ENCODE measurements at regions not wholly inside any gene's neighbourhood (a gene's known extent, or its start where the extent isn't known, plus 50 kb on each side); places are given as distances from the start of the nearest gene placed in this dataset.
A peak's percentile ranks its signal among the peaks of the same experiment; 100 is the strongest.

DNA sequence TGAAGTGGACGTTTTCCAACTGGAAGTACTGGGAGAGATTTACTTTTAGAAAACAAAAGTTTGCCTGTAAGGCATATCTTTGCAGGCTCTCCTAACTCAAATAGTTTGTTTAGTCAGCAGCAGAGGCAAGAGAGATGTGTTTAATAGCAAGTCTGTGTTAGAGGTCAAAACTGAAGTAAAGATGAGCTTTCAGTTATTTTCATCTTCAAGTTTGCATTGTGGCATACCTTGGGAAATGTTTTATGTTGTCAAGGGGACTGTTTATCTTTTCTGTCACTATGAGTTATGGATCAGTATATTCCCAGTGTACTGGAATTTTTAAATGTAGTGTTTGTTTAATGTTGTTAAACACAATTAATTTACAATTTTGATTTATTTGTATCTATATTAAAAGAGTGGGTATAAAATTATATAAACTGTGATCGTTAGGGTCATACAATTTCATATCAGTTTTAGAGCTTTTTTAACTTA lies 169.7 kb upstream of the PPP1R3A start:
- DNase-seq (no peak), ATAC-seq (no peak)
- WGBS, 2 donors, result 56 to 67% methylated on average over 2 of the region's 2 CpGs
- Histone ChIP-seq H3K27me3 (peaks cover 2 to 98% (median 77%) of the 10 kb centered on the region in 7 donors), H3K4me1 (peaks cover 0 to 35% (median 25%) of the 10 kb centered on the region in 9 donors), H3K27ac (no peak overlapping the region), H3K4me3 (peak overlapping the region in 5 of 10 donors; percentile 16 to 65 (median 60)), H3K36me3 (no peaks in the 10 kb centered on the region), H3K9me3 (no peaks in the 10 kb centered on the region)
- TF ChIP-seq, protein P1, sequence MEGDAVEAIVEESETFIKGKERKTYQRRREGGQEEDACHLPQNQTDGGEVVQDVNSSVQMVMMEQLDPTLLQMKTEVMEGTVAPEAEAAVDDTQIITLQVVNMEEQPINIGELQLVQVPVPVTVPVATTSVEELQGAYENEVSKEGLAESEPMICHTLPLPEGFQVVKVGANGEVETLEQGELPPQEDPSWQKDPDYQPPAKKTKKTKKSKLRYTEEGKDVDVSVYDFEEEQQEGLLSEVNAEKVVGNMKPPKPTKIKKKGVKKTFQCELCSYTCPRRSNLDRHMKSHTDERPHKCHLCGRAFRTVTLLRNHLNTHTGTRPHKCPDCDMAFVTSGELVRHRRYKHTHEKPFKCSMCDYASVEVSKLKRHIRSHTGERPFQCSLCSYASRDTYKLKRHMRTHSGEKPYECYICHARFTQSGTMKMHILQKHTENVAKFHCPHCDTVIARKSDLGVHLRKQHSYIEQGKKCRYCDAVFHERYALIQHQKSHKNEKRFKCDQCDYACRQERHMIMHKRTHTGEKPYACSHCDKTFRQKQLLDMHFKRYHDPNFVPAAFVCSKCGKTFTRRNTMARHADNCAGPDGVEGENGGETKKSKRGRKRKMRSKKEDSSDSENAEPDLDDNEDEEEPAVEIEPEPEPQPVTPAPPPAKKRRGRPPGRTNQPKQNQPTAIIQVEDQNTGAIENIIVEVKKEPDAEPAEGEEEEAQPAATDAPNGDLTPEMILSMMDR (IDR thresholded peaks at IDR 0.05), result no peak
- intact Hi-C loops (cut with DNase I), result loop anchor here in 4 of 10 donors (5.0 to 10.0 kb wide), 5 partner anchors 316 to 446 kb away; partner anchors contain the start of gene FOXP2 (in 1 of the 4)

GRCh38 chr7:114087653-114088469 lies 169.1 kb upstream of the PPP1R3A start:
- no peak overlapping the region for H3K27ac ChIP-seq
- TF ChIP-seq, protein P1 (IDR thresholded peaks at IDR 0.05), result no peak
- H3K4me3 ChIP-seq, result peak overlapping the region in 9 of 10 donors; percentile 16 to 65 (median 59)
- peaks cover 0 to 42% (median 26%) of the 10 kb centered on the region in 9 donors for H3K4me1 ChIP-seq
- no peaks in the 10 kb centered on the region for H3K9me3 ChIP-seq
- intact Hi-C loops (cut with DNase I), result loop anchor here in 4 of 10 donors (5.0 to 10.0 kb wide), 5 partner anchors 317 to 447 kb away; partner anchors contain the start of gene FOXP2 (in 1 of the 4)
- peaks cover 8 to 98% (median 79%) of the 10 kb centered on the region in 7 donors for H3K27me3 ChIP-seq
- ATAC-seq (no peak), DNase-seq (no peak)
- 16% methylated on average over 32 of the region's 32 CpGs for WGBS, 2 donors
- no peaks in the 10 kb centered on the region for H3K36me3 ChIP-seq

- peak overlapping the region in 8 of 10 donors; percentile 75 to 89 (median 84) for H3K27ac ChIP-seq
- WGBS, 2 donors, result 2% methylated on average over 51 to 54 of the region's 54 CpGs
- H3K9me3 ChIP-seq, result no peaks in the 10 kb centered on the region
- no peak for DNase-seq
- H3K4me3 ChIP-seq, result peak overlapping the region; percentile 49 to 65 (median 59)
- H3K27me3 ChIP-seq, result peaks cover 9 to 99% (median 82%) of the 10 kb centered on the region in 7 donors
- H3K36me3 ChIP-seq, result no peaks in the 10 kb centered on the region
- peaks cover 0 to 49% (median 26%) of the 10 kb centered on the region in 9 donors for H3K4me1 ChIP-seq
- no peak for ATAC-seq
- TF ChIP-seq, protein P1 (IDR thresholded peaks at IDR 0.05), result no peak
- intact Hi-C loops (cut with DNase I), result loop anchor here in 4 of 10 donors (5.0 to 10.0 kb wide), 5 partner anchors 318 to 448 kb away; partner anchors contain the start of gene FOXP2 (in 1 of the 4)
Measured at GRCh38 chr7:114086914-114087652, 168.3 kb upstream of the PPP1R3A start.

DNA sequence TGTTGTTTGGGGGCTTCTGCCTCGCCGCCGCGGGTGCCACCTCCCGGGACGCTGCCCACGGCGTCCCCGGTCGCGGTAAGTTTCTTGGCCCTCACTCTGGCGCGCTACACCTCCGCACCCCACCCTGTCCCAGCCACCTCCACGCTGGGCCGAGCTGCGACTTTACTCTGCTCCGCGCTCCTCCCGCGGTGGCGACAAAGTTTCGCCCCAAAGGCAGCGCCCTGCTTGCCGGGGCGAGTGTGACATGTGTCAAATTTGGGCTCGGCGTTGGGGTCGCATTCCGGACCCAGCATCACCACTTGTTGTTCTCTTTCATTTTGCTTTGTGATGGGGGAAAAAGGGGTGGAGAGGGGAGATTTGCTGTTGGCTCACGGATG lies 167.7 kb upstream of the PPP1R3A start:
- DNase-seq (no peak), ATAC-seq (peak in 7 of 8 donors; percentile 6 to 57 (median 21))
- peak overlapping the region; percentile 49 to 65 (median 59) for H3K4me3 ChIP-seq
- TF ChIP-seq, protein P1 (IDR thresholded peaks at IDR 0.05), result no peak
- peaks cover 0 to 49% (median 26%) of the 10 kb centered on the region in 9 donors for H3K4me1 ChIP-seq
- intact Hi-C loops (cut with DNase I), result loop anchor here in 4 of 10 donors (5.0 to 10.0 kb wide), 5 partner anchors 318 to 448 kb away; partner anchors contain the start of gene FOXP2 (in 1 of the 4)
- peaks cover 9 to 99% (median 86%) of the 10 kb centered on the region in 7 donors for H3K27me3 ChIP-seq
- H3K27ac ChIP-seq, result peak overlapping the region; percentile 58 to 89 (median 80)
- no peaks in the 10 kb centered on the region for H3K9me3 ChIP-seq
- H3K36me3 ChIP-seq, result no peaks in the 10 kb centered on the region
- 0 to 1% methylated on average over 27 to 31 of the region's 31 CpGs for WGBS, 2 donors

Data from heart right ventricle (tissue), 16 donors.